Stomach (tissue), 4 donors: ENCODE measurements at regions not wholly inside any gene's neighbourhood (a gene's known extent, or its start where the extent isn't known, plus 50 kb on each side); places are given as distances from the start of the nearest gene placed in this dataset.

Experiments
- EP300 ChIP-seq: sonication (generic); formaldehyde crosslinking; IDR thresholded peaks from one replicate; pipeline ENCODE4 v1.6.1; 2017; ENCODE audit warnings: antibody characterized with exemption
- POLR2A ChIP-seq, 4 donors: fragments of 450-650 bp; IDR thresholded peaks; one replicate each; pipeline ENCODE4 v1.6.1; 2016; ENCODE audit warnings: antibody characterized with exemption in 4 of 4, control low read depth in 2 of 4, mild to moderate bottlenecking in 1 of 4, moderate library complexity in 1 of 4
- POLR2AphosphoS5 ChIP-seq, 3 donors: sonication (generic); formaldehyde crosslinking; IDR thresholded peaks; one replicate each; pipeline ENCODE4 v1.6.1; 2016; ENCODE audit warnings: antibody characterized with exemption in 3 of 3
- TF ChIP-seq, protein P1 (sequence below), 7 experiments: fragments of 450-650 bp in 4 of 7; fragments of 200-600 bp in 3 of 7; sonication (generic) in 3 of 7; IDR thresholded peaks; one replicate each; pipeline ENCODE4 v1.5.1; 2016 to 2019; ENCODE audit warnings: antibody characterized with exemption in 7 of 7, control low read depth in 2 of 7, mild to moderate bottlenecking in 1 of 7

GRCh38 chrX:33741807-33742206 lies 390.3 kb downstream of the FAM47A start:
- TF ChIP-seq, protein P1, sequence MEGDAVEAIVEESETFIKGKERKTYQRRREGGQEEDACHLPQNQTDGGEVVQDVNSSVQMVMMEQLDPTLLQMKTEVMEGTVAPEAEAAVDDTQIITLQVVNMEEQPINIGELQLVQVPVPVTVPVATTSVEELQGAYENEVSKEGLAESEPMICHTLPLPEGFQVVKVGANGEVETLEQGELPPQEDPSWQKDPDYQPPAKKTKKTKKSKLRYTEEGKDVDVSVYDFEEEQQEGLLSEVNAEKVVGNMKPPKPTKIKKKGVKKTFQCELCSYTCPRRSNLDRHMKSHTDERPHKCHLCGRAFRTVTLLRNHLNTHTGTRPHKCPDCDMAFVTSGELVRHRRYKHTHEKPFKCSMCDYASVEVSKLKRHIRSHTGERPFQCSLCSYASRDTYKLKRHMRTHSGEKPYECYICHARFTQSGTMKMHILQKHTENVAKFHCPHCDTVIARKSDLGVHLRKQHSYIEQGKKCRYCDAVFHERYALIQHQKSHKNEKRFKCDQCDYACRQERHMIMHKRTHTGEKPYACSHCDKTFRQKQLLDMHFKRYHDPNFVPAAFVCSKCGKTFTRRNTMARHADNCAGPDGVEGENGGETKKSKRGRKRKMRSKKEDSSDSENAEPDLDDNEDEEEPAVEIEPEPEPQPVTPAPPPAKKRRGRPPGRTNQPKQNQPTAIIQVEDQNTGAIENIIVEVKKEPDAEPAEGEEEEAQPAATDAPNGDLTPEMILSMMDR (IDR thresholded peaks at IDR 0.05) = no peak
- TF ChIP-seq POLR2A (IDR thresholded peaks at IDR 0.05) = no peak
- TF ChIP-seq POLR2AphosphoS5 (IDR thresholded peaks at IDR 0.05) = no peak
- no peak for TF ChIP-seq EP300
